ENCODE measurements at regions not wholly inside any gene's neighbourhood (a gene's known extent, or its start where the extent isn't known, plus 50 kb on each side); places are given as distances from the start of the nearest gene placed in this dataset.

DNA sequence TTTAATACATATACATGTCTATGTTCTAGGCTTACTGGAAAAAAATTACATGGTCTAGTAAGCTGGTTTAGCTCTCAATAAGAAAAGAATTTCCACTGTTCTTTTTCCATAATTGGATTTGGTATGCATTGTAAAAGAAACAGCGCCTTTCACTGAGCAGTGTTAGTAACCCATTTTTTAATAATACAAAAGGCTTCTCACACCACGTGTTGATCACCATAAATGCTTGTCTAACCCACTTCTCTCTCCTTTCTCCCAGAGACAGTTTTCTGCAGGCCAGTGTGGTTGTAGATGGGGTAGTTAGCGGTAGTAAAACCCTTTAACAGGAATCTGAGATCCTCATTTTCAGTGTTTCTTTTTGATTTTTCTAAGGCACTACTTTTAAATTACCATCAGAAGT is 348.7 kb upstream of the MANEA start (continued):
- TF ChIP-seq ETS1 (CRISPR knock-in tag; IDR thresholded peaks at IDR 0.05): no peak
- no peak for TF ChIP-seq PAX8 (CRISPR knock-in tag; IDR thresholded peaks at IDR 0.05; ENCODE audit: borderline replicate concordance)
- TF ChIP-seq NFIB (CRISPR knock-in tag; IDR thresholded peaks at IDR 0.05; ENCODE audit: borderline replicate concordance): no peak
- TF ChIP-seq SCMH1 (CRISPR knock-in tag; IDR thresholded peaks at IDR 0.05; ENCODE audit: borderline replicate concordance): no peak
- TF ChIP-seq POLR2AphosphoS5 (IDR thresholded peaks at IDR 0.05; ENCODE audit: low read depth, low read length): no peak

DNA sequence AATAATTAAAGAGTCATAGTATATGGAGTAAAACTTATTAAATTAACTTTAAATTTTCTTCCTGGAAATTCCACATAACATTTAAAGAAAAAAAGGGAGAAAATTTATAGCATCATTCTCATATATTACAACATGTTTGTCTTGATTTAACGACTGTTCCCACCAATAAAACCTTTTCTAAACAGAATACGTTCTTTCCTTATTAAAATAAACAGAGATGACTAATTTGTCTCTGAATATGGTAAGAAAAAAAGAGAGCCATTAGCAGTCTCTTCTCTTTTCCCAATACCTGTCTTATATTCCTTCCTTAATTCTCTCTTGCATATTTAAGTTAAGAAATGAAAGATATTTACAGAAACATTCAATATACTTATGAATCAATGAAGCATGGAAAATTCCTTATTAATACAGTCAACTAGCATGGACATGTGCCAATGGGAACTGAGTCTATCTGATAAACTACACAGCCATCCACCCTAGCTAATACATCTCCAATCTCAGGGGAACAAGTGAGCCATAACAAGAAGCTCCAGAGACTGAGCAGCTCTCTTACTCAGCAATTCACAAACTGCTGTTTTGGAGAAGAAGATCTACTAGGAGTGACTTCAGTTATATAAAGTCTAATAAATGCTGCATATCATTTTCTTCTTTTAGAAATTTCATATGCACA is 347.1 kb upstream of the MANEA start:
- no peak overlapping the region for H3K4me3 ChIP-seq (replicated peaks in 1 of 3; ENCODE audit: insufficient read depth in 1 of 3, low read depth in 2 of 3, low read length in 3 of 3)

More for the DNA sequence above, 347.1 kb upstream of the MANEA start:
- 2% methylated on average over 2 of the region's 2 CpGs for WGBS (ENCODE audit: low lambda C conversion rate)
- H3K4me1 ChIP-seq (ENCODE audit: insufficient read depth, low read length): no peaks in the 10 kb centered on the region
- H3K79me2 ChIP-seq (ENCODE audit: insufficient read depth, low read length): no peaks in the 10 kb centered on the region
- H2AFZ ChIP-seq (ENCODE audit: low read length): no peak overlapping the region
- FAIRE-seq (no peak), DNase-seq (ENCODE audit: low spot score) (no peak), ATAC-seq (no peak)
- H3K9me3 ChIP-seq (ENCODE audit: low read length): no peaks in the 10 kb centered on the region
- no peaks in the 10 kb centered on the region for H3K27me3 ChIP-seq (ENCODE audit: control insufficient read depth in 1 of 2, insufficient read depth in 2 of 2, low read length in 2 of 2)
- no peak overlapping the region for H3K9ac ChIP-seq (ENCODE audit: insufficient read depth, low read depth, low read length)
- H4K20me1 ChIP-seq (ENCODE audit: insufficient read depth, low read length): no peaks in the 10 kb centered on the region
- H3K27ac ChIP-seq (ENCODE audit: extremely low read length, insufficient read depth, low read length): no peak overlapping the region
- ChIA-PET POLR2A (no interaction called here), CTCF (ENCODE audit: low intra/inter-chr PET ratio, low total read pairs) (no interaction called here)
- intact Hi-C loops (cut with micrococcal nuclease; ENCODE audit: unreplicated experiment) (no loop called here), in situ Hi-C loops (cut with HindIII; ENCODE audit: extremely low pct_ligation_motif_present, low pct_unique_long_range_greater_than_20kb) (no loop called here)
- TF ChIP-seq TCF7 (IDR thresholded peaks at IDR 0.05; ENCODE audit: low read depth): no peak
- TF ChIP-seq, protein P1, sequence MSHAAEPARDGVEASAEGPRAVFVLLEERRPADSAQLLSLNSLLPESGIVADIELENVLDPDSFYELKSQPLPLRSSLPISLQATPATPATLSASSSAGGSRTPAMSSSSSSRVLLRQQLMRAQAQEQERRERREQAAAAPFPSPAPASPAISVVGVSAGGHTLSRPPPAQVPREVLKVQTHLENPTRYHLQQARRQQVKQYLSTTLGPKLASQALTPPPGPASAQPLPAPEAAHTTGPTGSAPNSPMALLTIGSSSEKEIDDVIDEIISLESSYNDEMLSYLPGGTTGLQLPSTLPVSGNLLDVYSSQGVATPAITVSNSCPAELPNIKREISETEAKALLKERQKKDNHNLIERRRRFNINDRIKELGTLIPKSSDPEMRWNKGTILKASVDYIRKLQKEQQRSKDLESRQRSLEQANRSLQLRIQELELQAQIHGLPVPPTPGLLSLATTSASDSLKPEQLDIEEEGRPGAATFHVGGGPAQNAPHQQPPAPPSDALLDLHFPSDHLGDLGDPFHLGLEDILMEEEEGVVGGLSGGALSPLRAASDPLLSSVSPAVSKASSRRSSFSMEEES (CRISPR knock-in tag; IDR thresholded peaks at IDR 0.05): no peak
- no peak for TF ChIP-seq ZNF761 (CRISPR knock-in tag; conservative IDR thresholded peaks at IDR 0.05)
- no peak for TF ChIP-seq ZBTB1 (CRISPR knock-in tag; IDR thresholded peaks at IDR 0.05; ENCODE audit: borderline replicate concordance)
- TF ChIP-seq ZNF282 (IDR thresholded peaks at IDR 0.05; ENCODE audit: partially characterized antibody): no peak
- TF ChIP-seq CBX1 (IDR thresholded peaks at IDR 0.05; ENCODE audit: low read depth): no peak
- no peak overlapping the region for H3K4me2 ChIP-seq (ENCODE audit: low read depth, low read length)
- no peaks in the 10 kb centered on the region for H3K36me3 ChIP-seq (replicated peaks in 1 of 2; ENCODE audit: control insufficient read depth in 1 of 2, insufficient read depth in 2 of 2, low read length in 2 of 2)
- no TSS peak for BruUV-seq (replicated peaks)
